SK-N-SH (cell line): ENCODE measurements at regions not wholly inside any gene's neighbourhood (a gene's known extent, or its start where the extent isn't known, plus 50 kb on each side); places are given as distances from the start of the nearest gene placed in this dataset.

Experiments
- CTCF ChIA-PET: fragments of 300-600, 350-600 bp; formaldehyde crosslinking; extraction: SDS; loops from one replicate; lab custom pipeline; 2021; lab: Yijun Ruan, JAX
- POLR2A ChIA-PET: fragments of 350-600 bp; sonication (Branson Sonifier 250); formaldehyde crosslinking; extraction: SDS; loops from one replicate; lab custom pipeline; 2020; ENCODE audit warnings: antibody characterized with exemption, inconsistent platforms; lab: Yijun Ruan, JAX
- DNase-seq: peaks from one replicate; pipeline ENCODE4 v3.0.0; 2012
- H2AFZ ChIP-seq: fragments of 200-600 bp; sonication (generic); 2 replicates; pipeline ENCODE4 v1.8.1; 2016; ENCODE audit warnings: antibody characterized with exemption, mild to moderate bottlenecking, low read depth
- H3F3A ChIP-seq: fragments of 200-600 bp; sonication (generic); replicated peaks from 2 replicates; pipeline ENCODE3; 2016; ENCODE audit warnings: antibody characterized with exemption, mild to moderate bottlenecking; ENCODE audit not compliant: insufficient read depth
- H3K27ac ChIP-seq, 2 experiments: fragments of 200-500 bp in 1 of 2; fragments of 200-600 bp in 1 of 2; sonication (Bioruptor generic) in 1 of 2; sonication (generic), shearing (Covaris generic) in 1 of 2; 2 replicates each; pipeline versions ENCODE4 v1.5.1 to v1.6.1; 2014 to 2016; ENCODE audit warnings: low read depth in 2 of 2, inconsistent platforms in 1 of 2, low read length in 1 of 2, mild to moderate bottlenecking in 1 of 2, mixed read lengths in 1 of 2
- H3K27me3 ChIP-seq: fragments of 200-600 bp; sonication (generic), shearing (Covaris generic); 2 replicates; pipeline ENCODE4 v1.6.1; 2016; ENCODE audit warnings: mixed run types; ENCODE audit not compliant: insufficient read depth
- H3K36me3 ChIP-seq, 2 experiments: fragments of 200-500 bp in 1 of 2; fragments of 200-600 bp in 1 of 2; sonication (Bioruptor generic) in 1 of 2; sonication (generic) in 1 of 2; replicated peaks in 1 of 2; 2 replicates each; pipeline versions ENCODE3 to v1.5.1; 2014 to 2016; ENCODE audit warnings: low read length in 1 of 2, mild to moderate bottlenecking in 1 of 2; ENCODE audit not compliant: insufficient read depth in 2 of 2, control insufficient read depth in 1 of 2
- H3K4me1 ChIP-seq, 2 experiments: fragments of 200-500 bp in 1 of 2; fragments of 200-600 bp in 1 of 2; sonication (Bioruptor generic) in 1 of 2; sonication (generic), shearing (Covaris generic) in 1 of 2; 2 replicates each; pipeline versions ENCODE4 v1.5.1 to v1.6.1; 2014 to 2016; ENCODE audit warnings: low read depth in 1 of 2, low read length in 1 of 2, mixed run types in 1 of 2; ENCODE audit not compliant: insufficient read depth in 2 of 2, control insufficient read depth in 1 of 2
- H3K4me2 ChIP-seq: fragments of 200-600 bp; sonication (generic), shearing (Covaris generic); 2 replicates; pipeline ENCODE4 v1.6.1; 2017; ENCODE audit warnings: mixed run types
- H3K4me3 ChIP-seq, 2 experiments: fragments of 200-500 bp in 1 of 2; fragments of 200-600 bp in 1 of 2; sonication (Bioruptor generic) in 1 of 2; sonication (generic), shearing (Covaris generic) in 1 of 2; 2 replicates each; pipeline versions ENCODE4 v1.5.1 to v1.8.1; 2014 to 2016; ENCODE audit warnings: low read depth in 2 of 2, inconsistent platforms in 1 of 2, low read length in 1 of 2, mild to moderate bottlenecking in 1 of 2, mixed read lengths in 1 of 2, moderate library complexity in 1 of 2
- H3K79me2 ChIP-seq: fragments of 200-600 bp; sonication (generic); 2 replicates; pipeline ENCODE4 v1.8.1; 2017; ENCODE audit warnings: mild to moderate bottlenecking; ENCODE audit not compliant: insufficient read depth
- H3K9ac ChIP-seq: fragments of 200-600 bp; sonication (generic); 2 replicates; pipeline ENCODE4 v1.6.1; 2017; ENCODE audit warnings: mixed run types
- H3K9me2 ChIP-seq: fragments of 200-600 bp; sonication (generic); 2 replicates; pipeline ENCODE4 v1.6.1; 2017; ENCODE audit warnings: mixed run types
- H3K9me3 ChIP-seq: fragments of 200-600 bp; sonication (generic); 2 replicates; pipeline ENCODE4 v1.6.1; 2017; ENCODE audit warnings: mixed run types, mild to moderate bottlenecking, moderate library complexity
- H4K20me1 ChIP-seq: fragments of 200-600 bp; sonication (generic); 2 replicates; pipeline ENCODE4 v1.6.1; 2017; ENCODE audit warnings: mild to moderate bottlenecking, mixed run types; ENCODE audit not compliant: insufficient read depth
- CHD2 ChIP-seq: fragments of 150-350 bp; IDR thresholded peaks from 2 replicates; pipeline ENCODE4 v1.6.1; 2018; ENCODE audit warnings: low read length; ENCODE audit not compliant: partially characterized antibody
- ELF1 ChIP-seq: IDR thresholded peaks from 2 replicates; pipeline ENCODE4 v1.4.0; 2012
- EP300 ChIP-seq, 2 experiments: IDR thresholded peaks; 2 replicates each; pipeline versions ENCODE4 v1.4.0 to v1.6.1; 2012; ENCODE audit warnings: borderline replicate concordance in 1 of 2, low read depth in 1 of 2, low read length in 1 of 2
- FOXJ3 ChIP-seq: sonication (generic); formaldehyde crosslinking; IDR thresholded peaks from 2 replicates; pipeline ENCODE4 v1.5.1; 2020; ENCODE audit warnings: mild to moderate bottlenecking, missing genetic modification reagents
- GATA2 ChIP-seq: sonication (generic); formaldehyde crosslinking; IDR thresholded peaks from 2 replicates; pipeline ENCODE4 v1.5.0; 2020; ENCODE audit warnings: mild to moderate bottlenecking, missing genetic modification reagents
- MXI1 ChIP-seq: IDR thresholded peaks from 2 replicates; pipeline ENCODE4 v1.6.1; 2012; ENCODE audit warnings: mild to moderate bottlenecking, low read depth, low read length, improper control_type of control experiment
- NRF1 ChIP-seq: IDR thresholded peaks from 2 replicates; pipeline ENCODE4 v1.6.1; 2012; ENCODE audit warnings: low read depth, mild to moderate bottlenecking, low read length
- PBX3 ChIP-seq: IDR thresholded peaks from 2 replicates; pipeline ENCODE4; 2012
- RCOR1 ChIP-seq: fragments of 150-350 bp; IDR thresholded peaks from 2 replicates; pipeline ENCODE4 v1.6.1; 2017; ENCODE audit warnings: antibody characterized with exemption, low read length
- REST ChIP-seq: IDR thresholded peaks from 2 replicates; pipeline ENCODE4 v1.6.1; 2012; ENCODE audit warnings: mild to moderate bottlenecking, low read depth, low read length, moderate library complexity
- RXRA ChIP-seq: IDR thresholded peaks from 2 replicates; pipeline ENCODE4 v1.4.0; 2012; ENCODE audit warnings: low read depth, mild to moderate bottlenecking, borderline replicate concordance
- SIN3A ChIP-seq: IDR thresholded peaks from 2 replicates; pipeline ENCODE4 v1.6.1; 2012; ENCODE audit warnings: low read depth, mild to moderate bottlenecking, low read length, moderate library complexity, borderline replicate concordance
- SMC3 ChIP-seq: IDR thresholded peaks from 2 replicates; pipeline ENCODE4 v1.6.1; 2012; ENCODE audit warnings: low read depth, low read length, improper control_type of control experiment
- TAF1 ChIP-seq: IDR thresholded peaks from 2 replicates; pipeline ENCODE4 v1.6.1; 2012; ENCODE audit warnings: low read depth, mild to moderate bottlenecking, low read length, moderate library complexity, borderline replicate concordance
- TCF12 ChIP-seq: IDR thresholded peaks from 2 replicates; pipeline ENCODE4 v1.4.0; 2012
- TEAD4 ChIP-seq: IDR thresholded peaks from 2 replicates; pipeline ENCODE4 v1.4.0; 2012; ENCODE audit warnings: mild to moderate bottlenecking, borderline replicate concordance; ENCODE audit not compliant: insufficient read depth
- YY1 ChIP-seq: IDR thresholded peaks from 2 replicates; pipeline ENCODE4 v1.4.0; 2012; ENCODE audit warnings: low read depth, mild to moderate bottlenecking
- WGBS: methylation state at CpG from one replicate; pipeline ENCODE4 v1.1.6; 2017; ENCODE audit warnings: low lambda C conversion rate; 5-methylcytosine and 5-hydroxymethylcytosine counted together

- Histone ChIP-seq H2AFZ (no peak overlapping the region), H3K36me3 (no peaks in the 10 kb centered on the region), H3K4me1 (no peaks in the 10 kb centered on the region), H3K9me3 (no peaks in the 10 kb centered on the region), H3K79me2 (no peaks in the 10 kb centered on the region), H3K4me2 (no peak overlapping the region), H4K20me1 (no peaks in the 10 kb centered on the region), H3K9ac (no peak overlapping the region), H3K27me3 (no peaks in the 10 kb centered on the region; the same call in 1 of the 2 replicates), H3K9me2 (no peaks in the 10 kb centered on the region), H3K27ac (no peak overlapping the region), H3K4me3 (no peak overlapping the region), H3F3A (no peaks in the 10 kb centered on the region)
- TF ChIP-seq GATA2 (CRISPR knock-in tag): no peak
- ChIA-PET POLR2A (no interaction called here), CTCF (no interaction called here)
- 41% methylated on average over 11 of the region's 11 CpGs for WGBS
- no peak for DNase-seq
Observed at GRCh38 chr12:113641426-113642030, 169.9 kb upstream of the LHX5 start.

- 56% methylated on average over 5 of the region's 5 CpGs for WGBS
- ChIA-PET CTCF (no interaction called here), POLR2A (no interaction called here)
- H3K4me3 ChIP-seq: no peak overlapping the region
- no peaks in the 10 kb centered on the region for H3K79me2 ChIP-seq
- no peaks in the 10 kb centered on the region for H3F3A ChIP-seq
- no peaks in the 10 kb centered on the region for H4K20me1 ChIP-seq
- H3K36me3 ChIP-seq: no peaks in the 10 kb centered on the region
- no peaks in the 10 kb centered on the region for H3K9me2 ChIP-seq
- H3K27me3 ChIP-seq: no peaks in the 10 kb centered on the region; the same call in 1 of the 2 replicates
- TF ChIP-seq FOXJ3 (no peak), CHD2 (no peak), TEAD4 (no peak), REST (no peak), TAF1 (no peak), TCF12 (no peak), PBX3 (no peak), EP300 (IDR thresholded peaks at IDR 0.05; ENCODE audit: borderline replicate concordance in 1 of 2, low read depth in 1 of 2, low read length in 1 of 2) (no peak), SMC3 (no peak), RXRA (no peak), RCOR1 (no peak), GATA2 (CRISPR knock-in tag) (no peak), YY1 (no peak), MXI1 (no peak), NRF1 (no peak), SIN3A (no peak), ELF1 (no peak)
- H3K9me3 ChIP-seq: no peaks in the 10 kb centered on the region
- no peak overlapping the region for H3K27ac ChIP-seq
- H3K9ac ChIP-seq: no peak overlapping the region
- no peak overlapping the region for H2AFZ ChIP-seq
- no peaks in the 10 kb centered on the region for H3K4me1 ChIP-seq
- no peak overlapping the region for H3K4me2 ChIP-seq
- DNase-seq: no peak
Observed at GRCh38 chr12:113640837-113641236, 169.2 kb upstream of the LHX5 start.
